Endothelial cell of umbilical vein (primary cell): ENCODE measurements at regions not wholly inside any gene's neighbourhood (a gene's known extent, or its start where the extent isn't known, plus 50 kb on each side); places are given as distances from the start of the nearest gene placed in this dataset.

ENCODE experiments used
- BruUV-seq: library from RNA; stranded (reverse); fragments of 400-500 nt; replicated peaks from 2 replicates; lab custom pipeline; 2021; lab: Mats Ljungman, UMichigan
- CTCF ChIA-PET: fragments of 300-600, 350-600 bp; sonication (Branson Sonifier 250); formaldehyde crosslinking; loops from one replicate; lab custom pipeline; 2021; ENCODE audit warnings: antibody characterized with exemption, inconsistent platforms; lab: Charles Lee
- POLR2A ChIA-PET: fragments of 300-600, 350-600 bp; sonication (Branson Sonifier 250); formaldehyde crosslinking; loops from one replicate; lab custom pipeline; 2021; ENCODE audit warnings: antibody characterized with exemption, inconsistent platforms; lab: Charles Lee
- DNase-seq: peaks from one replicate; pipeline ENCODE4 v3.0.0-alpha.2; 2011; ENCODE audit warnings: low read depth, low spot score
- FAIRE-seq: peaks from 2 replicates; lab custom pipeline; 2011; peaks lifted over from hg19 to GRCh38; lab: Jason Lieb, UNC
- H2AFZ ChIP-seq: 2 replicates; pipeline ENCODE4 v1.6.0; 2012; ENCODE audit warnings: low read depth, low read length, control low read depth, inconsistent platforms
- H3K27ac ChIP-seq: 2 replicates; pipeline ENCODE4 v1.5.1; 2011; ENCODE audit warnings: low read depth, mild to moderate bottlenecking, control low read depth, low read length, moderate library complexity; ENCODE audit not compliant: insufficient read depth
- H3K27me3 ChIP-seq, 2 experiments: 2 replicates each; pipeline versions ENCODE4 v1.6.0 to v1.6.1; 2011; ENCODE audit warnings: low read length in 2 of 2, mixed read lengths in 1 of 2; ENCODE audit not compliant: control insufficient read depth in 2 of 2, insufficient read depth in 2 of 2
- H3K36me3 ChIP-seq, 2 experiments: 2 replicates in 1 of 2; 3 replicates in 1 of 2; pipeline ENCODE4 v1.5.1; 2011; ENCODE audit warnings: low read length in 2 of 2, mild to moderate bottlenecking in 1 of 2, moderate library complexity in 1 of 2; ENCODE audit not compliant: control insufficient read depth in 2 of 2, insufficient read depth in 2 of 2; ENCODE audit errors: extremely low read depth in 1 of 2
- H3K4me1 ChIP-seq: 3 replicates; pipeline ENCODE4 v1.5.1; 2011; ENCODE audit warnings: mild to moderate bottlenecking, low read length; ENCODE audit not compliant: control insufficient read depth, insufficient read depth; ENCODE audit errors: extremely low read depth
- H3K4me2 ChIP-seq: 2 replicates; pipeline ENCODE4 v1.6.1; 2011; ENCODE audit warnings: low read length, control low read depth, mixed read lengths; ENCODE audit not compliant: insufficient read depth
- H3K4me3 ChIP-seq, 3 experiments: fragments of 200-600 bp in 1 of 3; sonication (generic), shearing (Covaris generic) in 1 of 3; replicated peaks in 1 of 3; 2 replicates each; pipeline ENCODE4 v1.5.1; 2011 to 2016; ENCODE audit warnings: control low read depth in 3 of 3, low read length in 3 of 3, mild to moderate bottlenecking in 2 of 3, inconsistent platforms in 1 of 3, low read depth in 1 of 3, moderate library complexity in 1 of 3; ENCODE audit not compliant: insufficient read depth in 1 of 3
- H3K79me2 ChIP-seq: 2 replicates; pipeline ENCODE4 v1.6.0; 2012; ENCODE audit warnings: low read length, inconsistent platforms; ENCODE audit not compliant: control insufficient read depth, insufficient read depth
- H3K9ac ChIP-seq: replicated peaks from 2 replicates; pipeline ENCODE3; 2011; ENCODE audit warnings: low read length, control low read depth; ENCODE audit not compliant: insufficient read depth; ENCODE audit errors: extremely low read depth
- H3K9me1 ChIP-seq: replicated peaks from 3 replicates; pipeline ENCODE4 v1.6.0; 2011; ENCODE audit warnings: mild to moderate bottlenecking, low read length; ENCODE audit not compliant: control insufficient read depth, insufficient read depth; ENCODE audit errors: extremely low read depth
- H3K9me3 ChIP-seq: replicated peaks from 2 replicates; pipeline ENCODE4 v1.5.1; 2012; ENCODE audit warnings: low read length, inconsistent platforms; ENCODE audit not compliant: control insufficient read depth, insufficient read depth
- H4K20me1 ChIP-seq: replicated peaks from 2 replicates; pipeline ENCODE3; 2011; ENCODE audit warnings: mild to moderate bottlenecking, low read length; ENCODE audit not compliant: control insufficient read depth, insufficient read depth; ENCODE audit errors: extremely low read depth
- CTCF ChIP-seq, 2 donors: IDR thresholded peaks; 1 replicate in 1 of 2; 2 replicates in 1 of 2; pipeline ENCODE4 v1.5.1; 2011; ENCODE audit warnings: low read length in 2 of 2, mild to moderate bottlenecking in 2 of 2, moderate library complexity in 2 of 2, control low read depth in 1 of 2, inconsistent platforms in 1 of 2, low read depth in 1 of 2; ENCODE audit not compliant: insufficient read depth in 1 of 2; ENCODE audit errors: extremely low read depth in 1 of 2
- EZH2 ChIP-seq: IDR thresholded peaks from 2 replicates; pipeline ENCODE4 v1.6.1; 2012; ENCODE audit warnings: borderline replicate concordance, low read depth, mild to moderate bottlenecking, moderate library complexity, low read length, inconsistent platforms; ENCODE audit not compliant: severe bottlenecking
- FOS ChIP-seq: IDR thresholded peaks from 2 replicates; pipeline ENCODE4 v1.6.1; 2011; ENCODE audit warnings: mild to moderate bottlenecking, low read length, moderate library complexity, borderline replicate concordance; ENCODE audit not compliant: insufficient read depth
- GATA2 ChIP-seq: IDR thresholded peaks from 2 replicates; pipeline ENCODE4 v1.7.0; 2011; ENCODE audit warnings: low read depth, mild to moderate bottlenecking, moderate library complexity, mixed read lengths, low read length; ENCODE audit not compliant: insufficient read length, insufficient read depth
- JUN ChIP-seq: IDR thresholded peaks from 2 replicates; pipeline ENCODE4 v1.6.1; 2011; ENCODE audit warnings: borderline replicate concordance, low read depth; ENCODE audit not compliant: insufficient read length, insufficient read depth
- MAX ChIP-seq: IDR thresholded peaks from 2 replicates; pipeline ENCODE4 v1.6.1; 2011; ENCODE audit not compliant: insufficient read depth, insufficient read length
- MYC ChIP-seq: IDR thresholded peaks from one replicate; pipeline ENCODE4 v1.6.1; 2011; ENCODE audit warnings: mild to moderate bottlenecking, low read depth, low read length
- POLR2A ChIP-seq: IDR thresholded peaks from 2 replicates; pipeline ENCODE4 v1.6.1; 2012; ENCODE audit warnings: low read depth, mild to moderate bottlenecking, control low read depth, low read length
- POLR2AphosphoS5 ChIP-seq: IDR thresholded peaks from 2 replicates; pipeline ENCODE4 v1.6.1; 2012; ENCODE audit warnings: low read depth, mild to moderate bottlenecking, control low read depth, low read length, moderate library complexity; ENCODE audit not compliant: insufficient read depth
- dilution Hi-C: fragments of 300-500 bp; cut with MboI; formaldehyde crosslinking; loops from one replicate; pipeline ENCODE4 v1.15.0; 2019; ENCODE audit warnings: low sequenced_read_pairs; ENCODE audit not compliant: extremely low pct_ligation_motif_present
- intact Hi-C: fragments of 100-400 bp; cut with micrococcal nuclease; formaldehyde crosslinking; loops from one replicate; pipeline ENCODE4 v1.10.0; 2022

- Histone ChIP-seq H3K9me1 (no peaks in the 10 kb centered on the region), H3K9me3 (no peaks in the 10 kb centered on the region), H3K4me3 (no peak overlapping the region), H3K27ac (no peak overlapping the region), H3K4me1 (no peaks in the 10 kb centered on the region), H2AFZ (no peak overlapping the region), H3K4me2 (no peak overlapping the region), H3K27me3 (no peaks in the 10 kb centered on the region), H3K36me3 (no peaks in the 10 kb centered on the region), H3K9ac (no peak overlapping the region), H4K20me1 (no peaks in the 10 kb centered on the region), H3K79me2 (no peaks in the 10 kb centered on the region)
- no TSS peak for BruUV-seq
- no peak for FAIRE-seq
- DNase-seq: no peak
- POLR2A ChIA-PET: no interaction called here
- intact Hi-C loops: no loop called here
- CTCF ChIA-PET: no interaction called here
- TF ChIP-seq MYC (no peak), POLR2A (no peak)
- dilution Hi-C loops: no loop called here
Observed at GRCh38 chr14:27256805-27257204, 659.0 kb upstream of the NOVA1 start.

GRCh38 chr14:27267876-27268275 lies 670.0 kb upstream of the NOVA1 start:
- CTCF ChIA-PET: no interaction called here
- no peaks in the 10 kb centered on the region for H4K20me1 ChIP-seq
- intact Hi-C loops: no loop called here
- no peaks in the 10 kb centered on the region for H3K9me1 ChIP-seq
- H3K9ac ChIP-seq: no peak overlapping the region
- no peak overlapping the region for H2AFZ ChIP-seq
- H3K27ac ChIP-seq: no peak overlapping the region
- DNase-seq (no peak), FAIRE-seq (no peak)
- POLR2A ChIA-PET: no interaction called here
- H3K79me2 ChIP-seq: no peaks in the 10 kb centered on the region
- no peak overlapping the region for H3K4me3 ChIP-seq
- no peaks in the 10 kb centered on the region for H3K36me3 ChIP-seq
- H3K27me3 ChIP-seq: no peaks in the 10 kb centered on the region
- H3K4me1 ChIP-seq: no peaks in the 10 kb centered on the region
- TF ChIP-seq MYC: no peak
- no peak for TF ChIP-seq POLR2AphosphoS5
- no peak for TF ChIP-seq MAX
- TF ChIP-seq POLR2A: no peak
- TF ChIP-seq EZH2: no peak
- no peak for TF ChIP-seq CTCF (IDR thresholded peaks at IDR 0.05; ENCODE audit: extremely low read depth in 1 of 2, insufficient read depth in 1 of 2, low read depth in 1 of 2, low read length in 2 of 2)
- no peak for TF ChIP-seq FOS
- no peak for TF ChIP-seq JUN
- TF ChIP-seq GATA2: no peak
- dilution Hi-C loops: no loop called here
- no peak overlapping the region for H3K4me2 ChIP-seq
- no peaks in the 10 kb centered on the region for H3K9me3 ChIP-seq
- BruUV-seq: no TSS peak
